NCI-H446 (cell line): ENCODE measurements at regions not wholly inside any gene's neighbourhood (a gene's known extent, or its start where the extent isn't known, plus 50 kb on each side); places are given as distances from the start of the nearest gene placed in this dataset.

ENCODE experiments used
- DNase-seq, 2 experiments: peaks; one replicate each; lab custom pipeline; 2025; lab: John Stamatoyannopoulos, UW

DNA sequence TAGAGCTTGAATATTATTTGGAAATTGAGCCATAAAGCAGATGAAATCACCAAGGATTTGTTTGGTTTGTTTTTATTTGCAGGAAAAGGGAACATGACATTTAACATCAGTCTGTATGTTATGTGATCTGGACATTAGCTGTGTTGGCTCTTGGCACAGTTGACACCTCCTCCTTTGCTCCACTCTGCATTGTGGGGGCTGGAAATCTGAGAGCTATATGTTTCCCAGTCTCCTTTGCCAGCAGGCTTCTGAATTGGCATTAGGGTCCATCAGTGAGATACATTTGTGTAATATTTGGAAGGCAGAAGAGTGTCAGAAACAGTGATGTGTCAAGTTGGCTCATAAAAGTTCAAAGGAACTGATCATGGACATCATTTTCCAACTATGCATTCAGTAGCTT, 322.1 kb upstream of the ATP2B1 start:
- peak in 1 of 2 experiments; percentile 9 for DNase-seq

- DNase-seq, result peak in 1 of 2 experiments; percentile 54
Observed at GRCh38 chr12:90029317-90029716, 320.7 kb upstream of the ATP2B1 start.

DNA sequence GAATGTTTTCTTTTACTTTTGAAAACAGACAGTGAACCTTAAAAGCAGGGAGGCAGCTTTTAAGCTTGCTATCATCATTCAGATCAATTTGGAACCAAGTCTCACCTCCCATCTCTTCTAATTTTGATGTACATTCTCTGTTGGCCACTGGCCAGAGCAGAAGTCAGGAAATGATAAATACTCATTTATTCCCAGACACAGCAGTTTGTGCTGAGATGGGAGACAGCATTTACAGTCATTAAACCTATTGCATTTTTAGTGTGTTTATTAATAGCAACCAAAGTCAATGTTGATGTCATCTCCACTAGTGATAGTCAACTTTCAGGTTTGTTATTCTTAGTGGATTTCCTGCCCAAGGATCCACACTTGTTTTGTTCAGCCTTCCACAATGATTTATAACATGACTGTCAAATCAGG, 320.0 kb upstream of the ATP2B1 start:
- peak in 1 of 2 experiments; percentile 18 for DNase-seq

- no peak for DNase-seq
Observed at GRCh38 chr12:90027889-90028634, 319.4 kb upstream of the ATP2B1 start.

DNA sequence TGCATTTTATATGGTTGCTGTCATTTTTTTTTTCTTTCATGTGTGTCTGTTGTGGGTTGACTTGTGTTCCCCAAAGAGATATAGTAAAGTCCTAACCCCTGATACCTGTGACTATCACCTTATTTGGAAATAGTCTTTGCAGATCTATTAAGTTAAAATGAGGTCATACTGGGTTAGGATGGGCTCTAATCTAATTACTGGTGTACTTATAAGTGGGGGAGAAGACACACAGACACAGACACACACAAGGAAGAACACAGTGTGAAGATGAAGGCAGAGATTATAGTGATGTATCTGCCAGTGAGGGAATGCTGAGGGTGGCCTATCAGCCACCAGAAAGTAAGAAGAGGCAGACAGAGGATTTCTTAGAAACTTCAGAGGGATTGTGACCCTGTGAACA, 318.4 kb upstream of the ATP2B1 start:
- no peak for DNase-seq

- DNase-seq, result no peak
Observed at GRCh38 chr12:90026516-90026915, 317.9 kb upstream of the ATP2B1 start.

DNA sequence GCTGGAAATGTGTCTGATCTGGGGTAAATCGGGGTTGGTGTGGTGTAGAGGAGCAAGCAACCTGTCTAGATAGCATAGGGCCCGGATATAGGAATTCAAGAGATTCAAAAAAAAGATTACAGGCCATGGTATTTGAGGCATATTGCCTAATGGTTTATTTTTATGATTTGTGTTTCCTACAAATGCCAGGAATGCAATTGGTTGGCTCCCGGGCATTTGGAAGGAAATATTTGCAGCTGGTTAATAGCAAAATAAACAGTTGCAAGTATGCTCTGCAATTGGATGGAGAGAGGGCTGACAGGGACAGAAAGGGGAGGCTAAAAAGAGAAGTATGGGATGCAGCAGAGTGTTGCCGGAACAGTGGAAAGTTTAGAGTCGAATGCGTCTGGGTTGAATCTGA, 315.6 kb upstream of the ATP2B1 start:
- DNase-seq, result peak in 1 of 2 experiments; percentile 14

DNA sequence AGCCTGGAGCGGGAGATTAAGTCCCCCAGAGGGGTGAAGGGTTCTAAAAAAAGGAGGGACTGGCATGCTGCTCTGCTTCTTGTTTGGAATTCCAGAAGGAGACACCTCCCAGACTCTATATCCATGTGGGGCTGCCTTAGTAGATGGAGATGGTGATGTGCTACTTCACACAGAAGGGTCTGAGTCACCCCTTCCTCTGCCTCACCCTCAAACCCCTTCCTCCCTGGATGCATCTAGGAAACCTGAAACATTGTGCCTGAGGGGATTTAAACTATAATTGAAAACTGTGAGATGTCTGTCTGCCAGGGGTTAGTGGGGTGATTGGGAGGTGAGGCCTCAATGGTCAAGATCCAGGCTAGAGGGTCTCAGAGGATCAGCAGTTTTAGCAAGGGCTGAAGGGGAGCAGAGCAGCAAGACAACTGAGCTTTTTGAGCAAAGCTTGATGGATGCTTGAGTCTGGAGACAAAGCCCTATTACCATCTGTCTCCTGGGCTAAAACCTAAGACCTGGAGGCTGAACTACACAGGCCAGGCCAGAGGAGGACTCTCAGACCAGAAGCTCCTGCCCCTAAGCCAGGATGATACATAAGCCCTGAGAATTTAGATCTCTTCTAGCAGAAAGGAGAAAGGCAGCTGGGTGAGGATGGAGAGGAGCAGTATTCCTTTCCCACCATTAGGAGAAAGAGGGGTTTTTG, 314.7 kb upstream of the ATP2B1 start:
- DNase-seq, result no peak

- no peak for DNase-seq
Observed at GRCh38 chr12:90021795-90022440, 313.3 kb upstream of the ATP2B1 start.

- DNase-seq, result no peak
Observed at GRCh38 chr12:90020881-90021280, 312.2 kb upstream of the ATP2B1 start.

GRCh38 chr12:90020436-90020835, 311.8 kb upstream of the ATP2B1 start:
- DNase-seq, result no peak

DNA sequence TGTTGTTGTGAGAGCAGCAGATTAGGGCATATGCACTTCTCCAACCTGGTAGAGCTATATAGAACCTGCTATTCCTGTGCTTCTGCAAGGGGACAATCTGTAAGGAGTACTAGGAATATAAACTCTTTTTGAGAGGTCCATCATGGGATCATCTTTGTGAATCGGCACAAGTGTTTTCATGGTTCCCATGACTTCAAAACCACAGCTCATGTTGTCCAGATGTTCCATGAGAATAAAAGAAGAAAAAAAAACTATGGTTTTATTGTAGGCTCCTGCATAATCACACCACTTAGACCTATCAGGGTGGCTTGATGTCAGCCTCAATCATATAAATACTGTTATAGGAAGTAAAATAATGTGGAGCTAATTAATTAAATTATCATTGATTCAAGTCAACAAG, 311.4 kb upstream of the ATP2B1 start:
- no peak for DNase-seq

DNA sequence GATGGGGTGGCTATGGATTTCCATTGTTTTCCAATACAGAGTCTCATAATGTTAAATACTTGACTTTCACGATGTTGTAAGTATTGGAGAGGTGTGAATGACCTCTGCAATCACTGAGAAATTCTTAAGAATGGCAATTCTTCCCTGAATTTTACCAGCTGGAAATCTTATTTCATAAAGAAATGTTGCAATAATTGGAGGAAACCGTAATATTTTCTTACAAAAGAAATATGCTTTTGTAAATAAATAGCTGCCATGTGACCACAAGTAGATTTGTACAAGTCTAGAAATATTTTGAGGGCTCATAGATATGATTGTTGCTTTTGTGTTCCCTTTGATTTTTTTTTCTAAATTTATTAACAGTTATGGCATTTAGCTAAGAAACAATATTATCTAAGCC, 308.7 kb upstream of the ATP2B1 start:
- no peak for DNase-seq

DNA sequence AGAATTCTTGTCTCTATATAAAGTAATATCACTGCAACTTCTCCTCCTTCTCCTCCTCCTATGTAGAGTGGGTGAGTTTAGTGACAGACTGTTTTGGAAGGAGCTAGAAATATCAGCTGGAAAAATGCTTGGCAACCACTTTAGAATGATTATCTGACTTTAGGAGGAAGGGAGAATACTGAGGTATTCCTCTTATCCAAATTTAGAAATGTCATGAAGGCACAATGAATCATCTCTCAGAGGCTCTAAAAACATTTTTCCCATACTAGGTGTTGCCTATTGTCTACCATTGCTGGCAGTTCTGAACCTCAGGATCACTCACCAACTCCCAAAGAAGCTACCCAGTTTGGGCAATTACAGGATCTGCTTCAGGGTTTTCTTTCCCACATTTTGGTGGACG, 306.6 kb upstream of the ATP2B1 start:
- DNase-seq, result no peak

DNA sequence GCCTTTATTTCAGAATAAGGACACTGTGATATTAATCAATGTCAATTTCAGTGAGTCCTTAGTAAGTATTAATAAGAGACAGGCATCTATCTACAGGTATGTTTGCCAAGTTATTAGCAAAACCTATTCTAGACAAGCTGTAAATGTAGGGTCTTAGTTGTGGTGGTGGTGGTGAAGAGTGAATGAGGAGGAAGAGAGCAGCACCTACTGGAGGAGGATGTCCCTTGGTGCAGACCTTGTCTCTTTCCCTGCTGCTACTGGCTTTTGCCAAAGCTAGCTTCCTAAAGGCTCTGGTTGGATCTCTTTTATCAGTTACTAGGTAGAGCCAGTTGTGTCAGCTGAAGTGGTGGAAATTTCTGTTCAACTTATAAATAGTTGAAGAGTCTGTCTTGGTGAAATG, 304.8 kb upstream of the ATP2B1 start:
- no peak for DNase-seq

DNA sequence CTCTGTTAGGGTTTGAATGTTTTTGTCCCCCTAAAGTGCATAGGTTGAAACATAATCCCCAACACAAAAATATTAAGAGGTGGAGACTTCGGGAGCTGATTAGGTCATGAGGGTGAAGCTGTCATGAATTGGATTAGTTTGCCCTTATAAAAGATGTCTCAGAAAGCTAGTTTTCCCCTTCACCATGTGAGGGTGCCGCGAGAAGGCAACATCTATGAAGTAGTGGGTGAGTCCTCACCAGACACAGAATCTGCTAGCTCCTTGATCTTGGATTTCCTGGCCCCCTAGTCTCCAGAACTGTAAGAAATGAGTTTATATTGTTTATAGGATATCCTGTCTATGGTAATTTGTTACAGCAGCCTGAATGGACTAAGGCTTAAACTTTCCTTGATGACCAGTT, 301.5 kb upstream of the ATP2B1 start:
- DNase-seq, result no peak

- DNase-seq, result no peak
Observed at GRCh38 chr12:90008277-90008676, 299.6 kb upstream of the ATP2B1 start.

DNA sequence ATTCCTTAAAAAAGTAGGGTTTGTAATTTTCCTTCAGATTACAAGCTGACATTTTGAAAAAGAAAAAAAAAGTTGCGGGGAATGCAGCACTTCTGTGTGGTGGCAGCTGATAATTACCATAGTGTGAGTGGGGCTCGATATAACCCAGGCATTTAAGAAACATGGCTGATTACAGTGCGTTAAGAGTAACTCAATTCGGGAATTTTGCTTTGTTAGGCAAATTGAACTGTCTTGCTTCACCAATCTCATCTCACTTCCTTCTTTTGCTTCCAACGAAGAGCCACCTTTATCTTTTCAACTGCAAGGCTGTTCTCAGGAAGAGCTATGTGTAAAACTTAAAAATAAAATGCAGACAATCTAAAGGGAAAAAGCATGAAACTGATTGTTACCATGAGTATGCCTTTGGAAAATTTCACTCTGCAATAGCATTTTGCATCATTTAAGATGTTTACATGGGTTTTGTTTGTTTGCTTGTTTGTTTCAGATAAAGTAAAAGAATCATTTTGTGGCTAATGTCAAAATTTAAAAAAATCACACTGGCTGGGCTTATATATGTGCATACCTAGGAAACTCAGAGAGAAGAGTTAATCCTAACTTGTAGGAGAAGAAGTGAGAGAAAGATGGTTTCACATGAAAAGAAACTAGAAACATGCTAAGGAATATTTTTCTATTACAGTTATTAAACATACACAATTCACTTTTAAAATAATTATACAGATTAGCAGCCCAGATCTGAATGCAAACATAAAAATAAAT, 295.9 kb upstream of the ATP2B1 start:
- no peak for DNase-seq

DNA sequence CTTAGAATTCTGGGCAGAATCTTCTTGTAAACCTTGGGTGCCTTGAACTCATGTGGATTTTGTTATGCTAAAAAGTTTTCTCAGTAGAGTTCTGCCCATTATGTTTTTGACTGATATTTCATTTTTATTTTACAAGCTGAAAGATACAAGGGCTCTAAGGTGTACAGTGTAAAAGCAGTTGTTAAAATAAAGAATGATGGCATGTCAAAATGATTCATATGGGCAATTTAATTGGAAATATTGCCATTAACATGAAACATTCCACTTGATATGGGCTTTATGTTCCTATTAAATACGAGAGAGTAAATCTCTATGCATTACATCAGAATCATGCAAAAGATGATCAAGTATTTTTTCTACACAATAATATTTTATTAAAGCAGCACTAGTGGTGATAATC, 295.1 kb upstream of the ATP2B1 start:
- DNase-seq, result no peak

DNA sequence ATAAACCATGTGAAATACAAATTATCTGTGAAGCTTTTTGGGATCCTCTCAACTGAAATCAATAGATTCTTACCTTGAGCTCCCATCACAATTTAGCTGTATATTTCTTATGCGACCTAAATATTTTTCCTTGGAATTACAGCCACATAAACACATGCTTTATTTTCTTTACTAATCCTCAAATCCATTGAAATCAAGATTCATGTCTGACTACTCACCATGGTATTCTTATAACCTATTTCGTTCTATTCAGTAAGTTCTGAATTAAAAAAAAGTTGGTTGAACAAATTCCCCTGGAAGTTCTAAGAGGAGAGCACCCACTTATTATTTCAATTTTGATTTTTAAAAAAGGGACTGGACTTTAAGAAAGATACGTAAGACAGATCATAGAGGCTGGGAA, 292.1 kb upstream of the ATP2B1 start:
- no peak for DNase-seq

DNA sequence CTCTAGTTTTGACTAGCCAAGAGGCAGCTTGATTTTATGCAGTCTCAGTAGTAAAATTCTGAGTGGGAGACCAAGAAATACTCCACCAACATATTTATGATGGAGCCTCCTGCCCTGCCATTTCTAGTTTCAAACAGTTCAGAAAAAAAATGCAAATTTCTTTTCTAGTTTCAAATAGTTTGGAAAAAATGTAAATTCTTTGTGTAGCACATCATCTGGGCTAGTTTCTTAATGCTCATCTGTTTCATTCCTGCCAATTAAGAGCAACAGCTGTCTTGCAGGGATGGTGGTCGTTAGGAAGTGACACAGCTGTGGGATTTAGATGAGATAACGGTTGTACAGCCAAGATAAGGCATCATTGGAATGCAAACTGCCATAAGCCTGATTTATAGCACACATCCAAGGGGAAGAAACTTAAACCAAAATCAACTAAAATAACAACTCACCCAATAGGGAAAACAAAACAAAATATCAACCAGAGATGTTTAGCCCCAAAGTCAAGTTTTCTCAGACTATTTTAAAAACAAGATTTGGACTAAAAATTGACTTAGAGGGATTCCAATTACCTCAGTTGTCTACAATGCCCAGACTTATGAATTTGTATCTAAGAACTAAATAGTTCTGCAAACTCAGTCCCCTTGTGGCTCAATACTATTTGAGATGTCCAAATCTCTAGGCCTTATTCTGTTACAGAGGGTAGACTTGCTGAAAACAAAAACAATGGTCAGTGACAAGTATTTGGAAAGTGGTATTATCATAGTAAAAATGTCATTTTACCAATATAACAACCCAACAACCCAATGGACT, 291.3 kb upstream of the ATP2B1 start:
- no peak for DNase-seq

DNA sequence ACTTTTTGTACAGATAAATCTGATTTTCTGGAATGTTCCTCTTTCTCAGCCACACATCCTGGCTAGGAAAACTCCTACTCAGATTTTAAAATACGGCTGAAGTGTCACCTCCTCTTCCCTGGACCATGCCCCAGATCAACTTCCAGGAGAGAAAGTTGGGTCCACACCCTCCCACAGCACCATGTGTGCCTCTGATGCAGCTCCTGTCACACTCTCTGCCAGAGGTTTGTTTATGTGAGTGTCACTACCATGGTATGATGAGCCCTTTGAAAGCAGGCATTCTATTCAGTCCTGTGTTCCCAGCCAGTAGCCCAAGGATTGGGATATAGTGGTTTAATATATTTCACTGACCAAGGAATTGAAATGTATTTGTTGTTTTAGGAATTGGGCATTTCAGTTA, 287.2 kb upstream of the ATP2B1 start:
- DNase-seq, result no peak
